ENCODE measurements at regions not wholly inside any gene's neighbourhood (a gene's known extent, or its start where the extent isn't known, plus 50 kb on each side); places are given as distances from the start of the nearest gene placed in this dataset.

DNA sequence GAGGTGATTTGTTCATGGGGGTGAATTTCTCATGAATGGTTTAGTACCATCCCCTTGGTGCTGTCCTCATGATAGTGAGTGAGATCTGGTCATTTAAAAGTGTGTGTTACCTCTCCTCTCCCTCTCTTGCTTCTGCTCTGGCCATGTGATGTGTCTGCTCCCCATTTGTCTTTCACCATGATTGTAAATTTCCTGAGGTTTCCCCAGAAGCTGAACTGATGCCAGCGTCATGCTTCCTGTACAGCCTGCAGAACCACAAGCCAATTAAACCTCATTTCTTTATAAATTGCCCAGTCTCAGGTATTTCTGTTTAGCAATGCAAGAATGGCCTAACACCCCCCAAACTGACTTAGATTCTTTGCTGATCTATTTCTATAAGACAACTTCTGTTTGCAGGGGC is 249.4 kb upstream of the B3GALT2 start:
- TF ChIP-seq, protein P1, sequence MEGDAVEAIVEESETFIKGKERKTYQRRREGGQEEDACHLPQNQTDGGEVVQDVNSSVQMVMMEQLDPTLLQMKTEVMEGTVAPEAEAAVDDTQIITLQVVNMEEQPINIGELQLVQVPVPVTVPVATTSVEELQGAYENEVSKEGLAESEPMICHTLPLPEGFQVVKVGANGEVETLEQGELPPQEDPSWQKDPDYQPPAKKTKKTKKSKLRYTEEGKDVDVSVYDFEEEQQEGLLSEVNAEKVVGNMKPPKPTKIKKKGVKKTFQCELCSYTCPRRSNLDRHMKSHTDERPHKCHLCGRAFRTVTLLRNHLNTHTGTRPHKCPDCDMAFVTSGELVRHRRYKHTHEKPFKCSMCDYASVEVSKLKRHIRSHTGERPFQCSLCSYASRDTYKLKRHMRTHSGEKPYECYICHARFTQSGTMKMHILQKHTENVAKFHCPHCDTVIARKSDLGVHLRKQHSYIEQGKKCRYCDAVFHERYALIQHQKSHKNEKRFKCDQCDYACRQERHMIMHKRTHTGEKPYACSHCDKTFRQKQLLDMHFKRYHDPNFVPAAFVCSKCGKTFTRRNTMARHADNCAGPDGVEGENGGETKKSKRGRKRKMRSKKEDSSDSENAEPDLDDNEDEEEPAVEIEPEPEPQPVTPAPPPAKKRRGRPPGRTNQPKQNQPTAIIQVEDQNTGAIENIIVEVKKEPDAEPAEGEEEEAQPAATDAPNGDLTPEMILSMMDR (IDR thresholded peaks at IDR 0.05; ENCODE audit: poor library complexity), result no peak
- no peak for TF ChIP-seq EZH2 (IDR thresholded peaks at IDR 0.05; ENCODE audit: borderline replicate concordance)
